ENCODE measurements at regions not wholly inside any gene's neighbourhood (a gene's known extent, or its start where the extent isn't known, plus 50 kb on each side); places are given as distances from the start of the nearest gene placed in this dataset.

GRCh38 chr5:67696446-67696845 is 499.8 kb upstream of the CD180 start:
- TF ChIP-seq CTCF (IDR thresholded peaks at IDR 0.05; ENCODE audit: low read depth, low read length, missing control alignments) = no peak
- no peak overlapping the region for H3K4me3 ChIP-seq (ENCODE audit: low read depth, low read length)
- in situ Hi-C loops (cut with HindIII; ENCODE audit: low sequenced_read_pairs) = no loop called here
- DNase-seq (ENCODE audit: low read depth) = no peak

- in situ Hi-C loops (cut with HindIII; ENCODE audit: low sequenced_read_pairs) = no loop called here
- DNase-seq (ENCODE audit: low read depth) = no peak
- no peak overlapping the region for H3K4me3 ChIP-seq (ENCODE audit: low read depth, low read length)
- TF ChIP-seq CTCF (IDR thresholded peaks at IDR 0.05; ENCODE audit: low read depth, low read length, missing control alignments) = no peak
These were observed 498.8 kb upstream of the CD180 start for GRCh38 chr5:67695369-67695768.

- in situ Hi-C loops (cut with HindIII; ENCODE audit: low sequenced_read_pairs) = no loop called here
- no peak overlapping the region for H3K4me3 ChIP-seq (ENCODE audit: low read depth, low read length)
- no peak for TF ChIP-seq CTCF (IDR thresholded peaks at IDR 0.05; ENCODE audit: low read depth, low read length, missing control alignments)
- DNase-seq (ENCODE audit: low read depth) = no peak
These were observed 498.2 kb upstream of the CD180 start for GRCh38 chr5:67694810-67695191.

- in situ Hi-C loops (cut with HindIII; ENCODE audit: low sequenced_read_pairs) = no loop called here
- no peak for TF ChIP-seq CTCF (IDR thresholded peaks at IDR 0.05; ENCODE audit: low read depth, low read length, missing control alignments)
- no peak for DNase-seq (ENCODE audit: low read depth)
- no peak overlapping the region for H3K4me3 ChIP-seq (ENCODE audit: low read depth, low read length)
These were observed 497.6 kb upstream of the CD180 start for GRCh38 chr5:67693956-67694809.

- in situ Hi-C loops (cut with HindIII; ENCODE audit: low sequenced_read_pairs) = no loop called here
- H3K4me3 ChIP-seq (ENCODE audit: low read depth, low read length) = no peak overlapping the region
These were observed 490.1 kb upstream of the CD180 start for GRCh38 chr5:67686746-67687145.

GRCh38 chr5:67681703-67682102 is 485.1 kb upstream of the CD180 start:
- no peak for DNase-seq (ENCODE audit: low read depth)
- TF ChIP-seq CTCF (IDR thresholded peaks at IDR 0.05; ENCODE audit: low read depth, low read length, missing control alignments) = no peak
- in situ Hi-C loops (cut with HindIII; ENCODE audit: low sequenced_read_pairs) = no loop called here
- no peak overlapping the region for H3K4me3 ChIP-seq (ENCODE audit: low read depth, low read length)

More at GRCh38 chr5:67686746-67687145, 490.1 kb upstream of the CD180 start:
- no peak for DNase-seq (ENCODE audit: low read depth)
- TF ChIP-seq CTCF (IDR thresholded peaks at IDR 0.05; ENCODE audit: low read depth, low read length, missing control alignments) = no peak
